ENCODE measurements at regions not wholly inside any gene's neighbourhood (a gene's known extent, or its start where the extent isn't known, plus 50 kb on each side); places are given as distances from the start of the nearest gene placed in this dataset.

DNA sequence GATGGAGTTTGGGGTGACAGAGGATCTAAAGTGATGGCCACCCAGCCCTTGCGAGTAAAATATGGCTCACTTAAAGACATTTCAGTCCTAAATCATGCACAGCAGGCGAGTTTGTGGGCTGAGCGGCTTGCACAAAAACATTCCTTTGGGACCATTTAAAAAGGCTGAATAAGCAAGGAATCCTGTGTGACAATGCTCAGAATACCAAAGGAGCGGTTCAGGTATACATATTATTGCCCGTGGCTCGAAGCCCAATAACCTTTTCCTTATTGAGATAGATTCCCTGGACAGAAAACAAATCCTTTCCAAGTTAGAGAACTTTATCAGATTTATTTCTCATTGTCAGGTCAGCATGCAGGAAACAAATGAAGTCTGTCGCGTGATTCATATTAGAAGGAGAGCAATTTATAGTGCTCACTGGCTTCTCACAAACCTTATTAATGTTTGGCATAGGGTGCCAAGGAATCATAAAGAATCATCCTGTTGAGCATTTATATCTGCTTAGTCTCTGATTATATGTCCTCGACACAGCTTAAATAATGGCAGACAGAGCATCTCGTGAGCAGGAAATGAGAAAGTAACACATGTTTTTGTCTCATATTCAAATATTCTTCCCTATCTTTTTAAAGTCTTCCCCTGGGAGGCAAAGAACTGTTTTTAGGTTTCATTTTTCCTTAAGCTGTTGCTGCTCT is 121.3 kb downstream of the TRMT11 start:
- Histone ChIP-seq H3K27me3 (ENCODE audit: control insufficient read depth, insufficient read depth, low read length, poor library complexity, severe bottlenecking) (no peaks in the 10 kb centered on the region), H3K9me3 (ENCODE audit: control insufficient read depth, low read length) (no peaks in the 10 kb centered on the region), H3K4me1 (ENCODE audit: control insufficient read depth, insufficient read depth, low read length) (no peaks in the 10 kb centered on the region), H3K36me3 (ENCODE audit: control insufficient read depth, insufficient read depth, low read length) (no peaks in the 10 kb centered on the region), H3K4me3 (ENCODE audit: low read length) (no peak overlapping the region), H3K27ac (ENCODE audit: low read depth, low read length) (peak overlapping the region; percentile 10), H3K9ac (ENCODE audit: extremely low read depth, low read length, poor library complexity, severe bottlenecking) (no peak overlapping the region)
- no peak overlapping the region for H3K27ac Mint-ChIP-seq
- H3K9me3 Mint-ChIP-seq = peaks cover 2% of the 10 kb centered on the region
- 62 to 79% methylated on average over 8 to 10 of the region's 10 CpGs for WGBS, 2 experiments (ENCODE audit: insufficient coverage in 1 of 2, insufficient read length in 1 of 2)
- no peaks in the 10 kb centered on the region for H3K27me3 Mint-ChIP-seq (ENCODE audit: insufficient read depth)
- H3K4me3 Mint-ChIP-seq = no peak overlapping the region
- DNase-seq = peak; percentile 52
- TF ChIP-seq, protein P1, sequence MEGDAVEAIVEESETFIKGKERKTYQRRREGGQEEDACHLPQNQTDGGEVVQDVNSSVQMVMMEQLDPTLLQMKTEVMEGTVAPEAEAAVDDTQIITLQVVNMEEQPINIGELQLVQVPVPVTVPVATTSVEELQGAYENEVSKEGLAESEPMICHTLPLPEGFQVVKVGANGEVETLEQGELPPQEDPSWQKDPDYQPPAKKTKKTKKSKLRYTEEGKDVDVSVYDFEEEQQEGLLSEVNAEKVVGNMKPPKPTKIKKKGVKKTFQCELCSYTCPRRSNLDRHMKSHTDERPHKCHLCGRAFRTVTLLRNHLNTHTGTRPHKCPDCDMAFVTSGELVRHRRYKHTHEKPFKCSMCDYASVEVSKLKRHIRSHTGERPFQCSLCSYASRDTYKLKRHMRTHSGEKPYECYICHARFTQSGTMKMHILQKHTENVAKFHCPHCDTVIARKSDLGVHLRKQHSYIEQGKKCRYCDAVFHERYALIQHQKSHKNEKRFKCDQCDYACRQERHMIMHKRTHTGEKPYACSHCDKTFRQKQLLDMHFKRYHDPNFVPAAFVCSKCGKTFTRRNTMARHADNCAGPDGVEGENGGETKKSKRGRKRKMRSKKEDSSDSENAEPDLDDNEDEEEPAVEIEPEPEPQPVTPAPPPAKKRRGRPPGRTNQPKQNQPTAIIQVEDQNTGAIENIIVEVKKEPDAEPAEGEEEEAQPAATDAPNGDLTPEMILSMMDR (conservative IDR thresholded peaks at IDR 0.05) = no peak
- H3K4me1 Mint-ChIP-seq = peaks cover 11% of the 10 kb centered on the region
- peaks cover 17% of the 10 kb centered on the region for H3K36me3 Mint-ChIP-seq (ENCODE audit: low read depth)

DNA sequence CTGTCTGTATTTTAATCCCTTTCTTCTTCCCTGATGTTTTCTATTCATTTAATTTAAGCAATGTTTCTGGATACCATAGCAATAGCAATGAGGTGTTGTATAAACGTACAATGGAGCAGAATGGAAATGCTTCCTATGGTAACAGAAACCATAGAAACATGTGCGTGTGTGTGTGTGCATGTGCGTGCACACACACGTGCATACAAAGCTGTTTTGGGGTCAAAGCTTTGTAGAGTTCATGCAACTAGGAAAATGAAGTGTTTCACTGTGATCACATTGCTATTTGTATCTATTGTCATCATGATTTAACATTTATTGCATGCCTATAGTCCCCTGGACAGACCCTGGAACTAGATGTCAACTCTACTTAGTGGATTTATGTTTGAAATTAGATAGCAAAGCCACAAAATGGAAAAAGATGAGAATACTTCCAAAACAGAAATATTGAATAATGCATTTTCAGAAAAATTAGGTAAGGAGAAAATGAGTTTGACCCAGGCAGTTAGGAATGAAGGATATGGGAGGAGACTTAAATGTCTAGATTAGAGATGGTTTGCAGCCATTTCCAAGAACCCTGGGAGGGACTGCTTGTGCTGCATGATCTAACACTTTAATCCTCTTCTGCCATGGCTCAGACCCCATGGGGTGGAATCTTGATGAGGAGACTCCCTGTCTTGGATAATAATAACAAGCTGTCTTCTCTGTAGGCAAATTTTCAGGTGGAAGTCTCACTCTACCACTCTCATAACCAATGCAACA is 124.4 kb downstream of the TRMT11 start:
- Histone ChIP-seq H3K4me3 (ENCODE audit: low read length) (no peak overlapping the region), H3K9me3 (ENCODE audit: control insufficient read depth, low read length) (no peaks in the 10 kb centered on the region), H3K27me3 (ENCODE audit: control insufficient read depth, insufficient read depth, low read length, poor library complexity, severe bottlenecking) (no peaks in the 10 kb centered on the region), H3K9ac (ENCODE audit: extremely low read depth, low read length, poor library complexity, severe bottlenecking) (no peak overlapping the region), H3K36me3 (ENCODE audit: control insufficient read depth, insufficient read depth, low read length) (no peaks in the 10 kb centered on the region), H3K4me1 (ENCODE audit: control insufficient read depth, insufficient read depth, low read length) (no peaks in the 10 kb centered on the region), H3K27ac (ENCODE audit: low read depth, low read length) (no peak overlapping the region)
- WGBS, 2 experiments (ENCODE audit: insufficient coverage in 1 of 2, insufficient read length in 1 of 2) = 84 to 93% methylated on average over 3 to 4 of the region's 4 CpGs
- Mint-ChIP-seq H3K27me3 (ENCODE audit: insufficient read depth) (no peaks in the 10 kb centered on the region), H3K4me1 (peaks cover 7% of the 10 kb centered on the region), H3K9me3 (no peaks in the 10 kb centered on the region), H3K4me3 (no peak overlapping the region), H3K27ac (no peak overlapping the region), H3K36me3 (ENCODE audit: low read depth) (no peaks in the 10 kb centered on the region)
- TF ChIP-seq, protein P1 (conservative IDR thresholded peaks at IDR 0.05) = no peak
- DNase-seq = no peak

DNA sequence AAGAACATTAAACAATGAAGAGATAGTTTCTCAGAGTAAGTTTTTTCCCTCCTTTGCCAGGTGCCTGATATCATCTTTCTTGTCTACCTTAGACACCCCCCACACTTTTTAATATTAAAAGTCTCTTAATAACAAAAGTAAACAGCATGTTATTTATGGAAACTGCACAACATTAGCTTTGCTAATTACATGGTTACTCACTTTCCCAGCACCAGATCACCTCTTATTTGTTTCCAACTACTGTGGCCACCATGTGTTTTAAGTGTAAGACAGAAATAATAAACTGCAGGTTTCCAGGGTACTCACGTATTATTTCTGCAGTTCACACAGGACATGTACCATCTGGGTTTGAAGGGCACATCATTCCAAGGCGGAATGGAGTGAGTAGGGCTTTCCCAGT is 125.0 kb downstream of the TRMT11 start:
- 98 to 100% methylated on average over 1 to 2 of the region's 2 CpGs for WGBS, 2 experiments (ENCODE audit: insufficient coverage in 1 of 2, insufficient read length in 1 of 2)
- no peak for DNase-seq
- H3K27me3 Mint-ChIP-seq (ENCODE audit: insufficient read depth) = no peaks in the 10 kb centered on the region
- H3K27me3 ChIP-seq (ENCODE audit: control insufficient read depth, insufficient read depth, low read length, poor library complexity, severe bottlenecking) = no peaks in the 10 kb centered on the region
- no peaks in the 10 kb centered on the region for H3K9me3 Mint-ChIP-seq
- no peaks in the 10 kb centered on the region for H3K4me1 ChIP-seq (ENCODE audit: control insufficient read depth, insufficient read depth, low read length)
- no peak overlapping the region for H3K9ac ChIP-seq (ENCODE audit: extremely low read depth, low read length, poor library complexity, severe bottlenecking)
- H3K9me3 ChIP-seq (ENCODE audit: control insufficient read depth, low read length) = no peaks in the 10 kb centered on the region
- H3K4me1 Mint-ChIP-seq = peaks cover 7% of the 10 kb centered on the region
- no peak overlapping the region for H3K27ac Mint-ChIP-seq
- H3K36me3 ChIP-seq (ENCODE audit: control insufficient read depth, insufficient read depth, low read length) = no peaks in the 10 kb centered on the region
- H3K4me3 ChIP-seq (ENCODE audit: low read length) = no peak overlapping the region
- H3K36me3 Mint-ChIP-seq (ENCODE audit: low read depth) = no peaks in the 10 kb centered on the region
- no peak overlapping the region for H3K27ac ChIP-seq (ENCODE audit: low read depth, low read length)
- H3K4me3 Mint-ChIP-seq = no peak overlapping the region
- TF ChIP-seq, protein P1 (conservative IDR thresholded peaks at IDR 0.05) = no peak
